ENCODE measurements at regions not wholly inside any gene's neighbourhood (a gene's known extent, or its start where the extent isn't known, plus 50 kb on each side); places are given as distances from the start of the nearest gene placed in this dataset.
A peak's percentile ranks its signal among the peaks of the same experiment; 100 is the strongest.

- TF ChIP-seq POLR2AphosphoS5 (IDR thresholded peaks at IDR 0.05; ENCODE audit: low read depth) = no peak
- no peak for TF ChIP-seq EZH2 (IDR thresholded peaks at IDR 0.05; ENCODE audit: low read depth, unreplicated experiment)
- no peak for TF ChIP-seq STAT1 (IDR thresholded peaks at IDR 0.05; ENCODE audit: unreplicated experiment)
- TF ChIP-seq CTCF (conservative IDR thresholded peaks at IDR 0.05; ENCODE audit: low read depth in 2 of 2) = peak; percentile 70 to 77
- TF ChIP-seq EZH2phosphoT487 (IDR thresholded peaks at IDR 0.05; ENCODE audit: unreplicated experiment) = no peak
- TF ChIP-seq CREB1 (CRISPR knock-in tag; IDR thresholded peaks at IDR 0.05; ENCODE audit: low read depth) = no peak
- TF ChIP-seq REST (IDR thresholded peaks at IDR 0.05; ENCODE audit: unreplicated experiment) = no peak
- TF ChIP-seq ETS1 (IDR thresholded peaks at IDR 0.05) = no peak
- no peak for TF ChIP-seq NANOG (IDR thresholded peaks at IDR 0.05; ENCODE audit: borderline replicate concordance)
- TF ChIP-seq JUNB (IDR thresholded peaks at IDR 0.05; ENCODE audit: unreplicated experiment) = no peak
- TF ChIP-seq ZNF462 (CRISPR knock-in tag; IDR thresholded peaks at IDR 0.05) = no peak
- TF ChIP-seq ZNF331 (CRISPR knock-in tag; IDR thresholded peaks at IDR 0.05; ENCODE audit: low read depth) = no peak
Observed at GRCh38 chrX:9312922-9313867, 151.7 kb upstream of the TBL1X start.

Measured in GM23338 (cell line).